HL-60 (cell line): ENCODE measurements at regions not wholly inside any gene's neighbourhood (a gene's known extent, or its start where the extent isn't known, plus 50 kb on each side); places are given as distances from the start of the nearest gene placed in this dataset.
"Not testable (repeated sequence)": the region's sequence is repeated elsewhere in the genome, so short reads cannot be mapped to it uniquely, and the experiment has no call there.

Experiments used
- POLR2AphosphoS5 ChIP-seq: IDR thresholded peaks from 2 replicates; pipeline ENCODE4 v1.6.1; 2012; ENCODE audit warnings: low read depth
- REST ChIP-seq: IDR thresholded peaks from 2 replicates; pipeline ENCODE4 v1.6.1; 2012; ENCODE audit warnings: low read depth; ENCODE audit not compliant: insufficient replicate concordance
- TF ChIP-seq, protein P1 (sequence below): IDR thresholded peaks from one replicate; pipeline ENCODE4 v1.5.1; 2011; ENCODE audit warnings: low read length, control low read depth, inconsistent platforms; ENCODE audit not compliant: insufficient read depth

- TF ChIP-seq, protein P1, sequence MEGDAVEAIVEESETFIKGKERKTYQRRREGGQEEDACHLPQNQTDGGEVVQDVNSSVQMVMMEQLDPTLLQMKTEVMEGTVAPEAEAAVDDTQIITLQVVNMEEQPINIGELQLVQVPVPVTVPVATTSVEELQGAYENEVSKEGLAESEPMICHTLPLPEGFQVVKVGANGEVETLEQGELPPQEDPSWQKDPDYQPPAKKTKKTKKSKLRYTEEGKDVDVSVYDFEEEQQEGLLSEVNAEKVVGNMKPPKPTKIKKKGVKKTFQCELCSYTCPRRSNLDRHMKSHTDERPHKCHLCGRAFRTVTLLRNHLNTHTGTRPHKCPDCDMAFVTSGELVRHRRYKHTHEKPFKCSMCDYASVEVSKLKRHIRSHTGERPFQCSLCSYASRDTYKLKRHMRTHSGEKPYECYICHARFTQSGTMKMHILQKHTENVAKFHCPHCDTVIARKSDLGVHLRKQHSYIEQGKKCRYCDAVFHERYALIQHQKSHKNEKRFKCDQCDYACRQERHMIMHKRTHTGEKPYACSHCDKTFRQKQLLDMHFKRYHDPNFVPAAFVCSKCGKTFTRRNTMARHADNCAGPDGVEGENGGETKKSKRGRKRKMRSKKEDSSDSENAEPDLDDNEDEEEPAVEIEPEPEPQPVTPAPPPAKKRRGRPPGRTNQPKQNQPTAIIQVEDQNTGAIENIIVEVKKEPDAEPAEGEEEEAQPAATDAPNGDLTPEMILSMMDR = not testable (repeated sequence)
- not testable (repeated sequence) for TF ChIP-seq POLR2AphosphoS5, REST
These were observed 235.0 kb downstream of the GOLGA6L6 start for GRCh38 chr15:20306497-20307106.
